ENCODE measurements at regions not wholly inside any gene's neighbourhood (a gene's known extent, or its start where the extent isn't known, plus 50 kb on each side); places are given as distances from the start of the nearest gene placed in this dataset.
"Not testable (repeated sequence)": the region's sequence is repeated elsewhere in the genome, so short reads cannot be mapped to it uniquely, and the experiment has no call there.

- ATAC-seq (no peak), DNase-seq (no peak)
- Histone ChIP-seq H3K4me3 (no peak overlapping the region), H3K9me3 (no peaks in the 10 kb centered on the region), H3K27me3 (no peaks in the 10 kb centered on the region), H3K36me3 (no peaks in the 10 kb centered on the region), H3K27ac (no peak overlapping the region), H3K4me1 (no peaks in the 10 kb centered on the region)
- intact Hi-C loops (cut with DNase I) = no loop called here
- TF ChIP-seq CTCF (IDR thresholded peaks at IDR 0.05) (no peak), POLR2A (IDR thresholded peaks at IDR 0.05) (no peak)
- WGBS, 4 donors = 87 to 98% (median 93%) methylated on average over 6 of the region's 6 CpGs
Observed at GRCh38 chr14:51596488-51597117, 55.1 kb upstream of the FRMD6 start.

- TF ChIP-seq POLR2A (IDR thresholded peaks at IDR 0.05) (no peak), CTCF (IDR thresholded peaks at IDR 0.05) (no peak)
- no peaks in the 10 kb centered on the region for H3K27me3 ChIP-seq
- no peak for DNase-seq
- H3K9me3 ChIP-seq = no peaks in the 10 kb centered on the region
- H3K36me3 ChIP-seq = no peaks in the 10 kb centered on the region
- H3K4me3 ChIP-seq = no peak overlapping the region
- ATAC-seq = no peak
- 91 to 93% (median 92%) methylated on average over 7 of the region's 7 CpGs for WGBS, 4 donors
- intact Hi-C loops (cut with DNase I) = no loop called here
- no peak overlapping the region for H3K27ac ChIP-seq
- no peaks in the 10 kb centered on the region for H3K4me1 ChIP-seq
Observed at GRCh38 chr14:51597261-51598001, 54.3 kb upstream of the FRMD6 start.

GRCh38 chr14:51598924-51599600 lies 52.6 kb upstream of the FRMD6 start:
- ATAC-seq; DNase-seq; H3K4me1 ChIP-seq; H3K9me3 ChIP-seq; H3K27ac ChIP-seq; intact Hi-C loops (cut with DNase I); H3K36me3 ChIP-seq; H3K27me3 ChIP-seq; H3K4me3 ChIP-seq: not testable (repeated sequence)
- 79 to 90% (median 81%) methylated on average over 1 of the region's 1 CpG for WGBS, 4 donors

- ATAC-seq = no peak
Observed at GRCh38 chr14:51600658-51601057, 51.1 kb upstream of the FRMD6 start.

More at GRCh38 chr14:51600658-51601057, 51.1 kb upstream of the FRMD6 start:
- DNase-seq = no peak
- no peak overlapping the region for H3K4me3 ChIP-seq
- no peaks in the 10 kb centered on the region for H3K27me3 ChIP-seq
- intact Hi-C loops (cut with DNase I) = no loop called here
- no peaks in the 10 kb centered on the region for H3K9me3 ChIP-seq
- H3K4me1 ChIP-seq = no peaks in the 10 kb centered on the region
- H3K36me3 ChIP-seq = no peaks in the 10 kb centered on the region
- no peak for TF ChIP-seq POLR2A (IDR thresholded peaks at IDR 0.05)
- no peak for TF ChIP-seq CTCF (IDR thresholded peaks at IDR 0.05)
- WGBS, 4 donors = 83 to 93% (median 89%) methylated on average over 1 of the region's 1 CpG
- no peak overlapping the region for H3K27ac ChIP-seq

Data from heart left ventricle (tissue), 16 donors.